Fibroblast of skin of scalp (primary cell): ENCODE measurements at regions not wholly inside any gene's neighbourhood (a gene's known extent, or its start where the extent isn't known, plus 50 kb on each side); places are given as distances from the start of the nearest gene placed in this dataset.

Experiments
- DNase-seq: peaks from one replicate; pipeline ENCODE4 v3.0.0-alpha.2; 2013

- no peak for DNase-seq
Measured at GRCh38 chr1:110763149-110763548, 88.4 kb upstream of the KCNA3 start.

- DNase-seq = no peak
Measured at GRCh38 chr1:110760321-110760720, 85.6 kb upstream of the KCNA3 start.

GRCh38 chr1:110756506-110756905, 81.8 kb upstream of the KCNA3 start:
- DNase-seq = no peak

GRCh38 chr1:110752941-110753725, 78.4 kb upstream of the KCNA3 start:
- DNase-seq = no peak

- DNase-seq = no peak
Measured at GRCh38 chr1:110750562-110750961, 75.8 kb upstream of the KCNA3 start.

- no peak for DNase-seq
Measured at GRCh38 chr1:110749960-110750359, 75.2 kb upstream of the KCNA3 start.

GRCh38 chr1:110746644-110747259, 72.0 kb upstream of the KCNA3 start:
- DNase-seq = peak; percentile 55

- DNase-seq = no peak
Measured at GRCh38 chr1:110743397-110743796, 68.7 kb upstream of the KCNA3 start.

- no peak for DNase-seq
Measured at GRCh38 chr1:110736900-110737605, 62.3 kb upstream of the KCNA3 start.

GRCh38 chr1:110734133-110734680, 59.5 kb upstream of the KCNA3 start:
- no peak for DNase-seq

GRCh38 chr1:110731529-110731928, 56.8 kb upstream of the KCNA3 start:
- DNase-seq = no peak

- DNase-seq = no peak
Measured at GRCh38 chr1:110728388-110729001, 53.8 kb upstream of the KCNA3 start.

GRCh38 chr1:110727246-110727645, 52.5 kb upstream of the KCNA3 start:
- no peak for DNase-seq

- DNase-seq = no peak
Measured at GRCh38 chr1:110726755-110727154, 52.0 kb upstream of the KCNA3 start.
